LNCAP (cell line): ENCODE measurements at regions not wholly inside any gene's neighbourhood (a gene's known extent, or its start where the extent isn't known, plus 50 kb on each side); places are given as distances from the start of the nearest gene placed in this dataset.

Source experiments
- CTCF ChIP-seq: fragments of 450-650 bp; IDR thresholded peaks from 2 replicates; pipeline ENCODE4 v1.5.1; 2017; ENCODE audit warnings: mild to moderate bottlenecking

GRCh38 chr1:196114193-196114592 is 494.0 kb downstream of the KCNT2 start:
- TF ChIP-seq CTCF = no peak

- no peak for TF ChIP-seq CTCF
Measured at GRCh38 chr1:196105901-196106300, 502.3 kb downstream of the KCNT2 start.

GRCh38 chr1:196102826-196103225 is 505.4 kb downstream of the KCNT2 start:
- TF ChIP-seq CTCF = no peak

GRCh38 chr1:196098000-196098399 is 510.2 kb downstream of the KCNT2 start:
- no peak for TF ChIP-seq CTCF

GRCh38 chr1:196094821-196095220 is 513.4 kb downstream of the KCNT2 start:
- no peak for TF ChIP-seq CTCF

GRCh38 chr1:196091397-196092135 is 516.7 kb downstream of the KCNT2 start:
- no peak for TF ChIP-seq CTCF

GRCh38 chr1:196090226-196090625 is 518.0 kb downstream of the KCNT2 start:
- TF ChIP-seq CTCF = no peak

- no peak for TF ChIP-seq CTCF
Measured at GRCh38 chr1:196088541-196088940, 519.7 kb downstream of the KCNT2 start.
